ENCODE measurements at regions not wholly inside any gene's neighbourhood (a gene's known extent, or its start where the extent isn't known, plus 50 kb on each side); places are given as distances from the start of the nearest gene placed in this dataset.
A peak's percentile ranks its signal among the peaks of the same experiment; 100 is the strongest.

DNA sequence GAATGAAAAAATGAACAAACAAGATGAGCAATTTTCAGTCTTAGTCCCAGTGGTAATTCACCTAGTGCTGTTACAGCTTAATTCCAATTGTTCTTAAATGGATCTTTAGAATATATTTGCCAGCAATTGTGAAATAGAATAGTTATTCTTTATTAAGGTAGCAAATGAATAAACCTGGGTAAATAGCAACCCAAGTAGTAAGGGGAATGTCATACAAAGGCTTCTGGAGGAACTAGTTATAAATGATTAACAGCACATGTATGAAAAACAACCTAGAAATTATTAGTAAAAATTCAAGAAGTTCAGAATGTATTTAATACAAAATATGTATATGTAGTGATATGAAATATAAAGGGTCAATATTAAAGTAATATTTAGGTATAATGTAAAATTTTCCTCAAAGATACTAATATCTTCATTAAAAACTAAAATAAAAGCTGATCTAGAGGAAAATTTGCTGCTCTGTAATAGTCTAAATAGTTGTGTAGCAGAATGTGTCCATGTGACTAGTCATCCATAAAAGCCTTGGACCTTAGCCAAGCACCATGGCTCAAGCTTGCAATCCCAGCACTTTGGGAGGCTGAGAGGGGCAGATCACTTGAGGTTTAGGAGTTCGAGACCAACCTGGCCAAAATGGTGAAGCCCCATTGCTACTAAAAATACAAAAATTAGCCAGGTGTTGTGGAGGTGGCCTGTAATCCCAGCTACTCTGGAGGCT is 535.9 kb upstream of the ATXN8OS start:
- no peak for DNase-seq

DNA sequence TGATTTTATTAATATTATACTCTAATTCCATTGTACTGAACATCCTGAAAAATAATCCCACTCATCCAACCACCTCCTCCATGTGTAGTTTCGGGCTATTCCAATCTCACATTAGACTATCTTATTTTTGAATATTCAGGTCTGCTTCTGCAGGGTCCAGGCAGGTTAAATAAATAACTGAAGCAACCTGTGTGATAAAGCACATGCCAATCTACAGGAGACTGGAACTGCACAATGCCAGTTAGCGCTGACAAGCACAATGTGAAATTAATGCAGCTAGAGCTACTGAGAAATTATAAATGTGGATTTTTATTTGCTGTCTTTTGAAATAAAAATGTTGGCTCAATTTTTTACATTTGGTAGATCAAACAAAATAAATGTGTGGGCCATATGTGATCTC is 540.1 kb upstream of the ATXN8OS start:
- DNase-seq: no peak

DNA sequence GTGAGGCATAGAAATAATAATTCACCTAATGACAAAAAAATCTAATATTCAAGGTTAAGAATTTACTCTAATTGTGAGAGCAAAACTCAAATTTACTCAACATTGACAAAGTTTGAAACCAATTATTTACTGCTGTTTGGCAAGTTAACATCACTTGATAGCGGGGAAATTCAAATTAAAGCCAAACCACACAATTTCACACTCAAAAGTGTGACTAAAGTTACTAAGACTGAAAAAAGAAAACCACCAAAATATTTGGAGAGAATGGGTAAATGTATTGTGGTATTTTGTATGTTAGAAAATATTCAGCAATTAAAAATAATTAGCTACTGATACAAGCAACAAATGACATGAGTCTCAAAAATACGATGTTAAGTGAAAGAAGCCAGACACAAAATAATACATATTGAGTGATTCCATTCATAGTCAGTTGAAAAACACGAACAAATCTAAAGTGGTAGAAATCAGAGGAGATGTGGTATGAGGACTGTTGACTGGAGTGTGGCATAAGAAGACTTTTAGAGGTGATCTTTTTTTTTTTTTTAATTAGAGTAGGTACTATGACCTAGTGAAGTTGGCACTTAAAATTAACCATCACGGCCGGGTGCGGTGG is 541.4 kb upstream of the ATXN8OS start:
- DNase-seq: no peak

- no peak for DNase-seq
Measured at GRCh38 chr13:69565334-69565733, 542.3 kb upstream of the ATXN8OS start.

DNA sequence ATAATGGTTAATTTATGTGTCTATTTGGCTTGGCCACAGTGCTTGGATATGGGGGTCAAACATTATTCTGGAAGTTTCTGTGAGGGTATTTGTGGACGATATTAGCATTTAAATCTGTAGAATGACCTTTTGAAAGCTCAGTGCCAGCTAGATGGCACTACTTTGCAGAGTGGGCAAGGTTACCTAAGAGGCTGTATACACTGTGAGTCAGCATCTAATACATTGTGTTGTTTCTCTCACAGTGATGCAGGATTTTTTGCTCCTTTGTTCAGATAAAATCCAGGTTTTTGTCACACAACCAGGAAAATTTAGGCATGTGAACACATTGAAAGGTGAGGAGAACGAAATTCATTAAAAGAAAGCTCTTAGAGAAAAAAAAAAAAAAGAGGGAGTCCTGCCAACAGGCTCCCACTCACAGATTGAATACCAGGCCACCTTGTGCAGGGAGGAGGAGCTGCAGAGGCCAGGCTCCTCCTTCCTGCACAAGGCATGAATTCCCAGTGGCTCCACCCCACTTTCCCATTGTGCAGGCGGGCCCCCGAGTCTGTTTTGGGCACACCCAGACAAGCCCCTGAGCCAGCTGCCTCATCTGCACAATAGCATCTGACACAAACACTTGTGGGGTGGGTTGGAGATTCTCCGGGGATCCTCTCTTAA is 551.0 kb upstream of the ATXN8OS start:
- DNase-seq: no peak

GRCh38 chr13:69553976-69554375 is 553.6 kb upstream of the ATXN8OS start:
- DNase-seq: no peak

DNA sequence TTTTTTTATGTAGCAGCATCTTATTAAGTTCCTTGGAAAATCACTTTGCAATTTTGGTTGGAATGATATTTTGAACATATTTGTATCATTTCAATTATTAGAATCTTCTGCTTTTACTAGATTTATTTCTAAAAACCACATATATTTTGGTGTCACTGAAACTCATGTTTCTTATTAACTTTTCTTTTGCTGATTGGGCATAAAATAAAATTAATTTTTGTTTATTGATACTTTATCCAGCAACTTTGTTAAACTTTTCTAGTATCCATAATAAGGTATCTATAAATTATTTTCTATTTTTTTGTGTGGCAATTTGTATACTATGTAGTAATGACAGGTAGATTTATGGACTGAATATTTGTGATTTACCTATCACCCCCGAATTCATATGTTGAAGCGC is 556.4 kb upstream of the ATXN8OS start:
- no peak for DNase-seq

DNA sequence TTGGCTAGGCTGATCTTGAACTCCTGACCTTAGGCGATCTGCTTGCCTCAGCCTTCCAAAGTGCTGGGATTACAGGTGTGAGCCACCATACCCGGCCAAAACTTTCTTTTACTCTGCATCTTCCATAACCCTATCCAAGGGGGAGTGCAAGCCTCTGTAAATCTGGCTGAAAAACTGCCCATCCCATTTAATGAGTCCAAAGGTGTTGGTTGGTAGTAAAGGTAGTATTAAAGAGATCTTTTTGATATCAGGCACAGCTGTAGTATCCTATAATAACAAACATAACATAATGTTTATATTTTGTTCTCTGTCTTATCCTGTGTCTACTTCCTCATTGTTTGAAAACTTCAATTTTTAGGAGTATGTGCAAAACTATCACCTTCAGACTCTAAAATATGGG is 559.8 kb upstream of the ATXN8OS start:
- no peak for DNase-seq

DNA sequence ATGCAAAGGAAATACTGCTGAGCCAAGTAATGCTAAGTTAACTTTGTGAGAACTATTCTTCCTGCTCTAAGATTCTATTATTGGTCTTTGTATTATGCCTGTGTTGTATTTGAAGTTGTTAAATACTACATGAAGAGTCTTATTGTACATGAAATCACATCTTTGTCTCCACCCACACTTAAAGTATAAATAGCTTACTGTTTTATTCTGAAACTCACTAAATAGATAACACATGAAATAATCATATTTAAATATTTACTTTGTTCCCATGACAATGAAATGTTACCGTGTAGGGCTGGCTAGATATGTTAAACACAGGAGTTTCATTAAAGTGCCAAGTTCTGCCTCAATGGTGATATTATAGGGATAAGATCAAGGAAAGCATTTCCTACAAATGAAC is 562.1 kb upstream of the ATXN8OS start:
- no peak for DNase-seq

GRCh38 chr13:69524459-69525150 is 583.0 kb upstream of the ATXN8OS start:
- DNase-seq: no peak

DNA sequence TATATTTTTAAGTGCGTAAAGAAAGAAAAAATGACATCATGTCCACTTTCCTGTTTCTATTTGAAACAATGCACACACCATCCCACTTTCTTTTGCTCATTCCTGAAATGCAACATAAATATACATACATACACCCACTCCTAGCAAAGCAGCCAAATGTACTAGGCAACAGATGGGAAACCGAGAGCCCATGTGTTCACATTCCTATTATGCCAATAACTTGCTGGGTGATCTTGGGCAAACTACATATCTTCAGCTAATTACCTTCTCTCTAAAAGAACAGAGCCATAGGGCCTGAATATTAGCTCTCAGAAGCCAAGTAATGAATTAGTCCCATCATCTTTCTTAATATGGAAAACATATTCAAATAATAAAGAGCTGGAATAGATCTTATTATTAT is 610.6 kb upstream of the ATXN8OS start:
- DNase-seq: no peak

GRCh38 chr13:69495096-69495495 is 612.5 kb upstream of the ATXN8OS start:
- no peak for DNase-seq

DNA sequence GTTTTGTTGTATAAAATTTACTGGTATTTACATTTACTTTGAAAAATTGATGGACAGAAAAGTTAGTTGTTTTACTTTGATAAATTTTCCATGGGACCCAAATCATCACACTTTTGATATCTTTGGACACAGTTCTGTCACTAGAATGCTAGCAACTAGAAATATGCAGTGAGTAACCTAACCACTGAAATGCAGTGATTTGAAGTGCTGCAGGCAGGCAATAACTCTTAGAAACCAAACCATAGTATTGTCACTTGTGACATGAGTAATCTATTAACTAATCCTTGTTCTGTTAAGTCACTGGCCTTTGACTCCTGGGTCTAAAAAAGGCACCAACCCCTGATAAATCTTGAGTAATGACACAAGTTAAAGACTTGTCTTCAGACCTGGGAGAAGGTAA is 620.0 kb upstream of the ATXN8OS start:
- DNase-seq: no peak

- no peak for DNase-seq
Measured at GRCh38 chr13:69485991-69486592, 621.5 kb upstream of the ATXN8OS start.

- DNase-seq: no peak
Measured at GRCh38 chr13:69477451-69477850, 630.2 kb upstream of the ATXN8OS start.

- no peak for DNase-seq
Measured at GRCh38 chr13:69474011-69474685, 633.5 kb upstream of the ATXN8OS start.

DNA sequence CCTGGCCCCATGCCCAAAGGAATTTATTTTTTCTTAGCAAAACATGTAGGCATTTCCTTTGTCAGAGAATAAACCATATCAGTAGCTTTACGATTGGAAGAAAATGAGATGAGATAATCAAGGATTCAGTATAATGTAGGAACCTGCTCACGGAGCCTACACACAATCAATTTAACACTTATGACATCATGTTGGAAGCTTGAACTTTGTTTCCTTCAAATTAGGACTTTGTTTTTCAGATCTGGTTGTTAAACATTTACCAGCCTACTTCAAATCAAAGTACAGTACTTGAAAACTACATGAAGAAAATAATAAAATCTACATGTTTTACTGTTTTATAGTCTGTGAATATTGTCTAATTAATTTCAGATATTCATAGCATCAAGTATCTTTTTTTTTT is 639.0 kb upstream of the ATXN8OS start:
- DNase-seq: no peak

DNA sequence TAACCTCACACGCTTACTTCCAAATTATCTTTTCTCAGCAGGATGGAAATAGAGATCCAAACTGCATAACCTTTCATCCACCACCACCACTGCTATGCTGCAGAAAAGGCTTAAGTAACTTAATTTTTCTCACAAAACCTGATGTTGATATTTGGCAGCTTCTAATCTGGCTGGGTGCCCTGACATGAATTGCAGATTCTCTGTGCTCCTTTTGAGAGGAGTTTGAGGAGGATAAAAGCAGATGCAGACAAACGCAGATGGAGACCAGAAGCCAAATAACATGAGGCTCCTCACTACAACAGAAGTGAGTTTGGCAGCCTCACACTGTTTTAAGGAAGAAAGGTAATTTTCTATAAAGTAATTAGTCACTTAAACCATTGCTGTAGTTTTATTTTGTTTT is 646.2 kb upstream of the ATXN8OS start:
- DNase-seq: peak; percentile 64

DNA sequence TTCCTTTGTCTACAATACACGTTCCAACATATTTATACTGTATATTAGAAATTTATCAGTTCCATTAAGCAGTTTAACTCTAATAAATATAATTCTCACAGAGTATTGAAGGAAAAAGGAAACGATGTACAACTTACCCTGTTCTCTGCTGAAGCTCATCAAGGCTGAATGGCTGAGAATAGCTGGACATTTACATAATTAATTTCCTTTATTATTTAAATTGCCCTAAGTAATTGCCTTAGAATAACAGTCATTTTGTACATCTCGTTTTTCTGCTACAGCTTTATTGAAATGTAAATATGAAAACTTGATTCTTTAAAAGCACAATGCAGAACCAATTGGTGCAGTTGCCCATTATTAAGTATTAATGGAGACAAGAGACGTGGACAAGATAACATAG is 648.3 kb upstream of the ATXN8OS start:
- no peak for DNase-seq

- DNase-seq: no peak
Measured at GRCh38 chr13:69458013-69458412, 649.6 kb upstream of the ATXN8OS start.

DNA sequence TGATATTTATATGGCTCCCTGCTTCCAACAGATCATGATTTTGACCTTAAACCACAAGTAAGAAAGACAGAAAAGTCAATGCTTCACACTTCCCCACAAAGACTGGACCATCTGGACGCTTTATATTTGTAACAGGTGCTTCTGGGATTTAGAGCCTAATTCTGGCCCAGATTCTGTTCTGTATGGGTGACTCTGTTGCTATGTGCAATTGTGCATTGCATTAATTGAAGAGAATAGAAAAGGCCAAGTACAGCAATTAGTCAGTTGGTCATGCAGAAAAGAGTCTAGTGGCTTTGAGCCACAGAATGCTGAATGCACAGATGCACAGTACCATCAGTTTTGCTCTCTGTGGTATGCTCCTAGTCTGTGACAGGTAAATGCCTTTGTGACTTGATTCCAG is 657.4 kb upstream of the ATXN8OS start:
- DNase-seq: no peak

GRCh38 chr13:69425235-69425634 is 682.4 kb upstream of the ATXN8OS start:
- no peak for DNase-seq

DNA sequence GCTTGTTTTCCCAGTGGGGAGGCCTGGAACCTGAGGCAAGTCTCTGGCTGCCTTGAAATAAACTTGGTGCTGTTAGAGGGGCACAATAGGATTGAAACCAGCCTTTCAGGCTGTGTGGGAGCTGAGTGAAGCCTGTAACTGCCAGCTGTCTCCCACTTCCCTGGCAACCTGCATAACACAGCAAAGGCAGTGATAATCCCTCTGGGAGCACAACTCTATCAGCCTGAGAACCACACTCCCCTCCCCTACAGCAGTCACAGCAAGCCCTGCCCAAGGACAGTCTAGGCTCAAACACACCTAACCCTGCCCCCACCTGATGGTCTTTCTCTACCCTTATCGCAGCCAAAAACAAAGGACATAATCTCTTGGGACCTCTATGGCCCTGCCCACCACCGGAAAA is 683.8 kb upstream of the ATXN8OS start:
- no peak for DNase-seq

All from femur (tissue), 1 donor.